ENCODE measurements at regions not wholly inside any gene's neighbourhood (a gene's known extent, or its start where the extent isn't known, plus 50 kb on each side); places are given as distances from the start of the nearest gene placed in this dataset.

DNA sequence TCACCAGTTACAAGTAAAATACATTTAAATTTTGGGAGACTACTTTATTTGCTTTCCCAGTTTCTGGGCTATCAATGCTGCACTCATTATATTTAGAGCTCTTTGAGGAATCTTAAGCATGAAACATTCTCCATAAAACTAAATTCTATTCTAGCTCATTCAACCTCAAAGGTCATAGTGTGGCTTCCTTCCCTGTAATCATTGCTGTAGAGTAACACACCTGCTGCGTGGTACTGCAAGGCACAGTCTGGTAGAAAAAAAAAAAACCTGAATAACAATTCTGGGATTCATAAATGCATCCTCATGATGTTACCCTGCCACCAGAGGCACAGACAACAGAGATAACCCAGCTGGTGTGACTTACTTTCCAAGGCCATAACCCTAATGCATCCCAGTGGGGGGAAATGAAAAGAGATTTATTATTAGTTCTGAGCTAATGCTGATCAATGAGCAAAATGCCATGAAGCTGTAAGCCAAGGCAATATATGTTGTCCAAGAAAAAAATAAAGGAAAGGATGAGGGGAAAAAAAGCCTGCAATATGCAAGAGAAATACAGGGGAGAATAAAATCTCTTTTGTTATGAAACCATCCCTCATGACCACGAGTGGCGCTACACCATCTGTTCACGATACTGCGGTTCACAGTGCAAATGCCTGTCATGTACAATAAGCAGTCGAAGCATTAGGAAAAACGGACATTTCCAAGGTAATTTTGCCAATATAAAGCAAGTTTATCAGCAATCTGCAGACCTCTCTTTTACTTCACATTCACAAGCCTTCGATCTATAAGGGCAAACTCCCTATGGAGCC lies 1481.6 kb upstream of the PIK3C3 start:
- DNase-seq = no peak
- no peak for FAIRE-seq
- H3K4me3 ChIP-seq (ENCODE audit: low read length in 3 of 3) = no peak overlapping the region
- TF ChIP-seq, protein P1, sequence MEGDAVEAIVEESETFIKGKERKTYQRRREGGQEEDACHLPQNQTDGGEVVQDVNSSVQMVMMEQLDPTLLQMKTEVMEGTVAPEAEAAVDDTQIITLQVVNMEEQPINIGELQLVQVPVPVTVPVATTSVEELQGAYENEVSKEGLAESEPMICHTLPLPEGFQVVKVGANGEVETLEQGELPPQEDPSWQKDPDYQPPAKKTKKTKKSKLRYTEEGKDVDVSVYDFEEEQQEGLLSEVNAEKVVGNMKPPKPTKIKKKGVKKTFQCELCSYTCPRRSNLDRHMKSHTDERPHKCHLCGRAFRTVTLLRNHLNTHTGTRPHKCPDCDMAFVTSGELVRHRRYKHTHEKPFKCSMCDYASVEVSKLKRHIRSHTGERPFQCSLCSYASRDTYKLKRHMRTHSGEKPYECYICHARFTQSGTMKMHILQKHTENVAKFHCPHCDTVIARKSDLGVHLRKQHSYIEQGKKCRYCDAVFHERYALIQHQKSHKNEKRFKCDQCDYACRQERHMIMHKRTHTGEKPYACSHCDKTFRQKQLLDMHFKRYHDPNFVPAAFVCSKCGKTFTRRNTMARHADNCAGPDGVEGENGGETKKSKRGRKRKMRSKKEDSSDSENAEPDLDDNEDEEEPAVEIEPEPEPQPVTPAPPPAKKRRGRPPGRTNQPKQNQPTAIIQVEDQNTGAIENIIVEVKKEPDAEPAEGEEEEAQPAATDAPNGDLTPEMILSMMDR (IDR thresholded peaks at IDR 0.05; ENCODE audit: borderline replicate concordance, extremely low read depth, insufficient read depth) = no peak
- no peak overlapping the region for H3K27ac ChIP-seq (ENCODE audit: low read depth in 2 of 2, low read length in 2 of 2)
- intact Hi-C loops (cut with DNase I) = no loop called here
- no peaks in the 10 kb centered on the region for H3K36me3 ChIP-seq (ENCODE audit: control insufficient read depth in 2 of 3, insufficient read depth in 3 of 3, low read length in 3 of 3)
- no peaks in the 10 kb centered on the region for H3K27me3 ChIP-seq (ENCODE audit: control insufficient read depth, insufficient read depth, low read length)
- H3K4me1 ChIP-seq (ENCODE audit: control insufficient read depth in 2 of 3, insufficient read depth in 2 of 3, low read depth in 1 of 3, low read length in 3 of 3) = no peaks in the 10 kb centered on the region
- no peaks in the 10 kb centered on the region for H3K9me3 ChIP-seq (ENCODE audit: control insufficient read depth in 2 of 3, insufficient read depth in 1 of 3, low read length in 3 of 3)
- H3K9ac ChIP-seq (ENCODE audit: low read length in 3 of 3) = no peak overlapping the region

DNA sequence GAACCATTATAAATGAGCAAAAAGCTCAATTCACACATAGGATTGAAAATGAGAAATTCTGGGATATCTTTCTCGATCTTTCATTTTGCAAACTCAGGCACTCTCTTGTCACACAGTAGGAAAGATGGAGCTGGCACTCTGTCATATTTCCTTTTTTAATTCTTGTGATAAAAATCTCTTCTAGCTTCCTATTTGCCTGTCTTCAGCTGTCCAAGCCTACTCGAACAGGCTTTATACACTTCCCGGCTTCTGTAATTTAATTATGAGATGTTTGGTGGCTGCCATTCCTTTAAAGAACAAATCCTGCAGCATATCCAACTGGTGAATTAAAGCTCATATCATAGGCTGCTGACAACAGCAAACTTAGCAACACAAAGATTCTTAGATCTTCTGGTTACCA lies 1484.3 kb upstream of the PIK3C3 start:
- DNase-seq (no peak), FAIRE-seq (no peak)
- H3K36me3 ChIP-seq (ENCODE audit: control insufficient read depth in 2 of 3, insufficient read depth in 3 of 3, low read length in 3 of 3) = no peaks in the 10 kb centered on the region
- intact Hi-C loops (cut with DNase I) = no loop called here
- no peaks in the 10 kb centered on the region for H3K4me1 ChIP-seq (ENCODE audit: control insufficient read depth in 2 of 3, insufficient read depth in 2 of 3, low read depth in 1 of 3, low read length in 3 of 3)
- H3K9me3 ChIP-seq (ENCODE audit: control insufficient read depth in 2 of 3, insufficient read depth in 1 of 3, low read length in 3 of 3) = no peaks in the 10 kb centered on the region
- H3K4me3 ChIP-seq (ENCODE audit: low read length in 3 of 3) = no peak overlapping the region
- H3K9ac ChIP-seq (ENCODE audit: low read length in 3 of 3) = no peak overlapping the region
- TF ChIP-seq, protein P1 (IDR thresholded peaks at IDR 0.05; ENCODE audit: borderline replicate concordance, extremely low read depth, insufficient read depth) = no peak
- no peaks in the 10 kb centered on the region for H3K27me3 ChIP-seq (ENCODE audit: control insufficient read depth, insufficient read depth, low read length)
- H3K27ac ChIP-seq (ENCODE audit: low read depth in 2 of 2, low read length in 2 of 2) = no peak overlapping the region

DNA sequence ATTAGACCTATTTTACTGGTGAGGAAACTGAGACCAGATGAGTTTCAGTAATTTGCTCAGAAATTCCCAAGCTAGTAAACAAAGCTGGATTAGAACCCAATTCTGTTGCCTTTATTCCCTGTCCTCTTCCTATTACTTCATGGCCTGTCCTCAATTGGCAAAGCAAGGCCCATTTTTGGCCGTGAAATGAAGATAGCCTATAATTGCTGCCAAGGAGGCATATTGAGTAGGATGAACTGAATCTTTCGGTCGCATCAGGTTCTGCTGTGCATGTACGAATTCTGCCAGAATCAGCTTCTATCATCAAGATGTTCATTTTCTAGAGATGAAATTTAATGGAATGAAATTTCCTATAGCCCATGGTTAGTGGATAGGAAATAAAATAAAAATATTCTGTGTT lies 1485.2 kb upstream of the PIK3C3 start:
- no peaks in the 10 kb centered on the region for H3K36me3 ChIP-seq (ENCODE audit: control insufficient read depth in 2 of 3, insufficient read depth in 3 of 3, low read length in 3 of 3)

More for the DNA sequence above, 1485.2 kb upstream of the PIK3C3 start:
- DNase-seq = no peak
- intact Hi-C loops (cut with DNase I) = no loop called here
- no peak overlapping the region for H3K27ac ChIP-seq (ENCODE audit: low read depth in 2 of 2, low read length in 2 of 2)
- H3K4me3 ChIP-seq (ENCODE audit: low read length in 3 of 3) = no peak overlapping the region
- H3K9me3 ChIP-seq (ENCODE audit: control insufficient read depth in 2 of 3, insufficient read depth in 1 of 3, low read length in 3 of 3) = no peaks in the 10 kb centered on the region
- H3K9ac ChIP-seq (ENCODE audit: low read length in 3 of 3) = no peak overlapping the region
- no peaks in the 10 kb centered on the region for H3K27me3 ChIP-seq (ENCODE audit: control insufficient read depth, insufficient read depth, low read length)
- no peak for FAIRE-seq
- TF ChIP-seq, protein P1 (IDR thresholded peaks at IDR 0.05; ENCODE audit: borderline replicate concordance, extremely low read depth, insufficient read depth) = no peak
- H3K4me1 ChIP-seq (ENCODE audit: control insufficient read depth in 2 of 3, insufficient read depth in 2 of 3, low read depth in 1 of 3, low read length in 3 of 3) = no peaks in the 10 kb centered on the region
